ENCODE measurements at regions not wholly inside any gene's neighbourhood (a gene's known extent, or its start where the extent isn't known, plus 50 kb on each side); places are given as distances from the start of the nearest gene placed in this dataset.

- no peaks in the 10 kb centered on the region for H3K27me3 ChIP-seq
- TF ChIP-seq CTCF (IDR thresholded peaks at IDR 0.05), result no peak
- H3K4me1 ChIP-seq, result peaks cover 0 to 3% (median 0%) of the 10 kb centered on the region in 4 donors
- no peak overlapping the region for H3K27ac ChIP-seq
- no peak for DNase-seq
- intact Hi-C loops (cut with DNase I; ENCODE audit: low total_unique reads), result no loop called here
- H3K9me3 ChIP-seq, result no peaks in the 10 kb centered on the region
- no peaks in the 10 kb centered on the region for H3K36me3 ChIP-seq
- H3K4me3 ChIP-seq, result no peak overlapping the region
Observed at GRCh38 chr2:39530411-39530866, 93.4 kb upstream of the MAP4K3 start.

GRCh38 chr2:39531220-39531777, 94.2 kb upstream of the MAP4K3 start:
- Histone ChIP-seq H3K9me3 (no peaks in the 10 kb centered on the region), H3K27ac (no peak overlapping the region), H3K4me1 (no peaks in the 10 kb centered on the region), H3K36me3 (no peaks in the 10 kb centered on the region), H3K27me3 (no peaks in the 10 kb centered on the region), H3K4me3 (no peak overlapping the region)
- TF ChIP-seq CTCF (IDR thresholded peaks at IDR 0.05), result no peak
- DNase-seq, result no peak
- intact Hi-C loops (cut with DNase I; ENCODE audit: low total_unique reads), result no loop called here

- no peak for TF ChIP-seq CTCF (IDR thresholded peaks at IDR 0.05)
- intact Hi-C loops (cut with DNase I; ENCODE audit: low total_unique reads), result no loop called here
- no peaks in the 10 kb centered on the region for H3K27me3 ChIP-seq
Observed at GRCh38 chr2:39532933-39533332, 95.8 kb upstream of the MAP4K3 start.

GRCh38 chr2:39534095-39534711, 97.1 kb upstream of the MAP4K3 start:
- H3K36me3 ChIP-seq, result no peaks in the 10 kb centered on the region
- no peaks in the 10 kb centered on the region for H3K27me3 ChIP-seq
- TF ChIP-seq CTCF (IDR thresholded peaks at IDR 0.05), result no peak
- intact Hi-C loops (cut with DNase I; ENCODE audit: low total_unique reads), result no loop called here
- H3K9me3 ChIP-seq, result no peaks in the 10 kb centered on the region
- H3K27ac ChIP-seq, result no peak overlapping the region
- DNase-seq, result no peak
- H3K4me1 ChIP-seq, result no peaks in the 10 kb centered on the region
- no peak overlapping the region for H3K4me3 ChIP-seq

More at GRCh38 chr2:39532933-39533332, 95.8 kb upstream of the MAP4K3 start:
- no peaks in the 10 kb centered on the region for H3K36me3 ChIP-seq
- no peak overlapping the region for H3K4me3 ChIP-seq
- no peak for DNase-seq
- H3K9me3 ChIP-seq, result no peaks in the 10 kb centered on the region
- no peak overlapping the region for H3K27ac ChIP-seq
- no peaks in the 10 kb centered on the region for H3K4me1 ChIP-seq

- Histone ChIP-seq H3K27me3 (no peaks in the 10 kb centered on the region), H3K9me3 (no peaks in the 10 kb centered on the region), H3K4me1 (peaks cover 0 to 4% (median 0%) of the 10 kb centered on the region in 4 donors), H3K4me3 (no peak overlapping the region), H3K27ac (no peak overlapping the region), H3K36me3 (no peaks in the 10 kb centered on the region)
- intact Hi-C loops (cut with DNase I; ENCODE audit: low total_unique reads), result no loop called here
- DNase-seq, result no peak
- TF ChIP-seq CTCF (IDR thresholded peaks at IDR 0.05), result no peak
Observed at GRCh38 chr2:39535636-39536185, 98.6 kb upstream of the MAP4K3 start.
